ENCODE measurements at regions not wholly inside any gene's neighbourhood (a gene's known extent, or its start where the extent isn't known, plus 50 kb on each side); places are given as distances from the start of the nearest gene placed in this dataset.
A peak's percentile ranks its signal among the peaks of the same experiment; 100 is the strongest.

DNA sequence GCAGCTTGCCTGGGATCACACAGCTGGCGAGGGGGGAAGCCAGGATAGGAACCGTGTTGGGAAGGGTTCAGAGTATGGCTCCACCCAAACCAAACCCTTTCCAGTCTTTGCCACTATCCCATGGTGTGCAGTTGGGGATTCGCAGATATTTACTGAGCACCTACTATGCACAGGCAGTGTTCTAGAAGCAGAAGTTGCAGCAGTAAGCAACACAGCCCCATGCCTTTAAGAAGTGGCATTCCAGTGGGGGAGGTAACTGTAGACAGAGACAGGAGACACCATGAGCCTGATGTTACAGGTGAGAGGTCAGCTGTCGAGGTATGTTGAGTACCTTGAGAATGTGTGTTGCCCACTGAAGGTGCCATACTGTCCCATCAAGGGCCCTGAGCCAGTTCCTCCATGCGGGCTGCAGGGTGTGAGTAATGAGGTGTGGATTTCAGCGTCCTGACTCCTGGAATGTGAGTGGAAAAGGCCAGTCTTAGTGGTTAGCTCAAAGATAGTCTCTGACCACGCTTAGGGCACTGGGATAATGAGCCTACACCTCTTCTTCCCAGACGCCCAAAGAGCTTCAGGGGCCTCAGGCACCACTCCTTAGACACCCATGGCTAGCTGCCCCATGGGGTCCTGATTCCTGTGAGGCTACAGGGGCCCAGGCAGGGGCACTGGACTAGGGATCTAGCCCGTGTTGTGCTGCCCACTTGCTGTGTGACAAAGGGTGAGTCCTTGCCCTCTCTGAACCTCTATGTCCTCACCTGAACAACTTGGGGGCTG is 71.8 kb upstream of the TP53I11 start:
- no peak overlapping the region for H3K27ac ChIP-seq (ENCODE audit: low read depth in 1 of 2, low read length in 1 of 2)
- H3K9ac ChIP-seq (ENCODE audit: insufficient read depth in 1 of 2, low read length in 2 of 2), result no peak overlapping the region
- DNase-seq, result peak; percentile 20 to 29 (median 22)

DNA sequence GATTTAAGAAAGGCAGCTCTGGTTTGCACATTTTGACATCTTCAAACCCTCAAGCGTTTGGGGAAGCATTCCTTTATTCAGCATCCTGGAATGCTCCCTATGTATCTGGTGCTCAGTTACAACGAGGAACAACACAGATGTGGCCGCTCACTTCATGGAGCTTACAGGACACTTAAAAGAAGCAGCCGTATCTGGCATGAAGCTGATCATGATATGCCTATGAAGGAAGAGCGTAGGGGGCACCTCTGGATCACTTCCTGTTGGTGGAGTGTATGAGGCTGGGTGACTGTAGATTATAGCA is 72.3 kb upstream of the TP53I11 start:
- H3K4me3 ChIP-seq, result no peak overlapping the region
- WGBS, 2 donors, result 79 to 81% methylated on average over 5 of the region's 5 CpGs
- H3K27ac ChIP-seq (ENCODE audit: low read depth in 1 of 2, low read length in 1 of 2), result no peak overlapping the region
- H3K9ac ChIP-seq (ENCODE audit: insufficient read depth in 1 of 2, low read length in 2 of 2), result no peak overlapping the region
- H3K27me3 ChIP-seq (ENCODE audit: control insufficient read depth in 3 of 3, insufficient read depth in 3 of 3, low read length in 2 of 3), result no peaks in the 10 kb centered on the region
- ATAC-seq (ENCODE audit: insufficient read depth, low FRiP score) (no peak), DNase-seq (no peak)
- TF ChIP-seq, protein P1, sequence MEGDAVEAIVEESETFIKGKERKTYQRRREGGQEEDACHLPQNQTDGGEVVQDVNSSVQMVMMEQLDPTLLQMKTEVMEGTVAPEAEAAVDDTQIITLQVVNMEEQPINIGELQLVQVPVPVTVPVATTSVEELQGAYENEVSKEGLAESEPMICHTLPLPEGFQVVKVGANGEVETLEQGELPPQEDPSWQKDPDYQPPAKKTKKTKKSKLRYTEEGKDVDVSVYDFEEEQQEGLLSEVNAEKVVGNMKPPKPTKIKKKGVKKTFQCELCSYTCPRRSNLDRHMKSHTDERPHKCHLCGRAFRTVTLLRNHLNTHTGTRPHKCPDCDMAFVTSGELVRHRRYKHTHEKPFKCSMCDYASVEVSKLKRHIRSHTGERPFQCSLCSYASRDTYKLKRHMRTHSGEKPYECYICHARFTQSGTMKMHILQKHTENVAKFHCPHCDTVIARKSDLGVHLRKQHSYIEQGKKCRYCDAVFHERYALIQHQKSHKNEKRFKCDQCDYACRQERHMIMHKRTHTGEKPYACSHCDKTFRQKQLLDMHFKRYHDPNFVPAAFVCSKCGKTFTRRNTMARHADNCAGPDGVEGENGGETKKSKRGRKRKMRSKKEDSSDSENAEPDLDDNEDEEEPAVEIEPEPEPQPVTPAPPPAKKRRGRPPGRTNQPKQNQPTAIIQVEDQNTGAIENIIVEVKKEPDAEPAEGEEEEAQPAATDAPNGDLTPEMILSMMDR (IDR thresholded peaks at IDR 0.05; ENCODE audit: control extremely low read depth, extremely low read depth), result no peak
- no peaks in the 10 kb centered on the region for H3K36me3 ChIP-seq (ENCODE audit: control insufficient read depth in 4 of 4, insufficient read depth in 4 of 4, low read length in 4 of 4)
- H3K9me3 ChIP-seq (ENCODE audit: control insufficient read depth in 4 of 4, insufficient read depth in 3 of 4, low read length in 3 of 4), result no peaks in the 10 kb centered on the region
- H3K4me1 ChIP-seq (ENCODE audit: control insufficient read depth in 5 of 5, insufficient read depth in 5 of 5, low read length in 5 of 5), result peaks cover 4 to 26% (median 14%) of the 10 kb centered on the region in 5 donors

More for the DNA sequence above, 71.8 kb upstream of the TP53I11 start:
- H3K4me1 ChIP-seq (ENCODE audit: control insufficient read depth in 5 of 5, insufficient read depth in 5 of 5, low read length in 5 of 5), result peaks cover 4 to 26% (median 14%) of the 10 kb centered on the region in 5 donors
- ATAC-seq (ENCODE audit: insufficient read depth, low FRiP score), result no peak
- H3K27me3 ChIP-seq (ENCODE audit: control insufficient read depth in 3 of 3, insufficient read depth in 3 of 3, low read length in 2 of 3), result no peaks in the 10 kb centered on the region
- H3K9me3 ChIP-seq (ENCODE audit: control insufficient read depth in 4 of 4, insufficient read depth in 3 of 4, low read length in 3 of 4), result no peaks in the 10 kb centered on the region
- H3K4me3 ChIP-seq, result no peak overlapping the region
- TF ChIP-seq, protein P1 (IDR thresholded peaks at IDR 0.05; ENCODE audit: control extremely low read depth, extremely low read depth), result no peak
- H3K36me3 ChIP-seq (ENCODE audit: control insufficient read depth in 4 of 4, insufficient read depth in 4 of 4, low read length in 4 of 4), result no peaks in the 10 kb centered on the region
- 76 to 87% methylated on average over 9 of the region's 9 CpGs for WGBS, 2 donors

DNA sequence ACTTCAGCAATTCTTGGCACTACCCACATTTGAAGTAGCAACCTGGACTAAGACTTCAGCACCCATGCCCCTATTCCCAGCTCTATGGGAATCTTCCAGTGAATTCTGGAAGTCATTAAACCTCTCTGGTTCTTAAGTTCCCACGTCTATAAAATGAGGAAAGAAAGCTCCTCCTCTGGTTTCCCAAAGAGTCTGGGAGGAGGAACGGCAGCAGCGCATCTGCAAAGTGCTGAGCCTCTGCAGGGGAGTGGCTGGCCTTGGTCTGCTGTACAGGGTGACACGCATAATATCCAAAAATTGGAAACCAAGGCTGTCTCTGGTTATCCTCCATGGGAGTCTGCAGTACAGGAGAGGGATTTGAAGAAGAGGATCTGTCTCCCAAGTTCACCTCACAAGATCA is 73.6 kb upstream of the TP53I11 start:
- Histone ChIP-seq H3K9ac (ENCODE audit: insufficient read depth in 1 of 2, low read length in 2 of 2) (no peak overlapping the region), H3K4me1 (ENCODE audit: control insufficient read depth in 5 of 5, insufficient read depth in 5 of 5, low read length in 5 of 5) (peaks cover 4 to 26% (median 14%) of the 10 kb centered on the region in 5 donors), H3K36me3 (ENCODE audit: control insufficient read depth in 4 of 4, insufficient read depth in 4 of 4, low read length in 4 of 4) (no peaks in the 10 kb centered on the region), H3K4me3 (no peak overlapping the region), H3K27ac (ENCODE audit: low read depth in 1 of 2, low read length in 1 of 2) (no peak overlapping the region), H3K27me3 (ENCODE audit: control insufficient read depth in 3 of 3, insufficient read depth in 3 of 3, low read length in 2 of 3) (no peaks in the 10 kb centered on the region), H3K9me3 (ENCODE audit: control insufficient read depth in 4 of 4, insufficient read depth in 3 of 4, low read length in 3 of 4) (no peaks in the 10 kb centered on the region)
- ATAC-seq (ENCODE audit: insufficient read depth, low FRiP score) (no peak), DNase-seq (no peak)
- 78 to 80% methylated on average over 4 of the region's 4 CpGs for WGBS, 2 donors
- TF ChIP-seq, protein P1 (IDR thresholded peaks at IDR 0.05; ENCODE audit: control extremely low read depth, extremely low read depth), result no peak

All from lung (tissue), 11 donors.